Suprapubic skin (tissue), 4 donors: ENCODE measurements at regions not wholly inside any gene's neighbourhood (a gene's known extent, or its start where the extent isn't known, plus 50 kb on each side); places are given as distances from the start of the nearest gene placed in this dataset.
"Not testable (repeated sequence)": the region's sequence is repeated elsewhere in the genome, so short reads cannot be mapped to it uniquely, and the experiment has no call there.

ENCODE experiments used
- DNase-seq, 2 donors: peaks; one replicate each; pipeline ENCODE4 v3.0.0-alpha.2; 2019; ENCODE audit warnings: low spot score in 2 of 2
- H3K27ac ChIP-seq: fragments of 200-600 bp; sonication (generic); one replicate; pipeline ENCODE4 v1.5.1; 2019
- H3K27me3 ChIP-seq: fragments of 200-600 bp; sonication (generic); one replicate; pipeline ENCODE4 v1.5.1; 2019
- H3K36me3 ChIP-seq: fragments of 200-600 bp; sonication (generic); one replicate; pipeline ENCODE4 v1.5.1; 2019
- H3K4me1 ChIP-seq: fragments of 200-600 bp; sonication (generic); one replicate; pipeline ENCODE4 v1.5.1; 2019
- H3K4me3 ChIP-seq: fragments of 200-600 bp; sonication (generic); one replicate; pipeline ENCODE4 v1.5.1; 2019; ENCODE audit warnings: mild to moderate bottlenecking
- H3K9me3 ChIP-seq: fragments of 200-600 bp; sonication (generic); one replicate; pipeline ENCODE4 v1.5.1; 2019
- EP300 ChIP-seq: sonication (generic); formaldehyde crosslinking; IDR thresholded peaks from one replicate; pipeline ENCODE4 v1.6.1; 2017; ENCODE audit warnings: antibody characterized with exemption
- POLR2A ChIP-seq, 2 donors: fragments of 450-650 bp; IDR thresholded peaks; one replicate each; pipeline ENCODE4 v1.6.1; 2017; ENCODE audit warnings: antibody characterized with exemption in 2 of 2, mild to moderate bottlenecking in 2 of 2, moderate library complexity in 2 of 2
- POLR2AphosphoS5 ChIP-seq, 3 donors: sonication (generic); formaldehyde crosslinking; IDR thresholded peaks; one replicate each; pipeline ENCODE4 v1.6.1; 2017; ENCODE audit warnings: antibody characterized with exemption in 3 of 3
- WGBS: methylation state at CpG from one replicate; pipeline ENCODE4 v1.1.5; 2018; 5-methylcytosine and 5-hydroxymethylcytosine counted together
- TF ChIP-seq, protein P1 (sequence below), 2 donors: fragments of 200-600 bp in 1 of 2; fragments of 450-650 bp in 1 of 2; sonication (generic) in 1 of 2; IDR thresholded peaks; one replicate each; pipeline ENCODE4 v1.5.1; 2016 to 2019; ENCODE audit warnings: antibody characterized with exemption in 2 of 2, mild to moderate bottlenecking in 1 of 2, moderate library complexity in 1 of 2

DNA sequence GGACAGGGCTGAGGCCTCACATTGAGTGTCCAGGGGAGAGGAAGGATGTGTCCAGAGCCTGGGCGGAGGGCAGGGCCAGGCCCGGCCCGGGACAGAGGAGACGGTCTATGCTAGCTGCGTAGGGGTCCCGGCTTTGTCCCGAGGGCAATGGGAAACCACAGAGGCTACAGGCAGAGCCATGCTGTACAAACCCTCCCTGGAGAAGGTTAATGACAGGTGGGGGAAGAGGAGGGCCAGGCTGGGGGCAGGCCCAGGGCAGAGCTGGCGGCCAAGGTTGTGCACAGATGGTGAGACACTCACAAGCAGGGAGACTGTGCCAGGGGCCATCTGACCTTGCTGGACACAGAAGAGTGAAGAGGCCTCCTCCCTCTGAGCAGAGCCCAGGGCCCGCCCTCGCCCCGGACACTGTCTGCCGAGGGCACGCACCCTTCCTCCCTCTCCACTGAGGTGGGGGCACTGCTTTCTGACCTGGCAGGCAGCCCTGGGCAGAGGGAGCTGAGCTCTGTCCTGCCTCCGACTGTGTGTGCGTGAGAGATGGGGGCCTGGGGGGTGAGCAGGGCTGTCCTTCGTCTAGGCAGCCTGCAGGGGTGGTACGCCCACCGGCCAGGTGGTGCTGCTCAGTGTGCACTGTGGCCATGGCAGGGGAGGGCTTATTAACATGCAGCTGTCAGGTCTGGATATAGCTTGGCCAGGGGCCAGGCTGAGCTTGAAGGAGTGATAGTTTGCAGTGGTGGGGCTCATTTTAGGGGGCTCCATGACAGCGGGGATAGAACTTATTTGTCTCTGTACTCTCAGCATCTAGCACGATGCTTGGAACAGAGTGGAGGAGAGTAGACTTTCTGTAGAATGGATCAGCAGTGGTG, 75.7 kb upstream of the LRPAP1 start:
- Histone ChIP-seq H3K36me3 (no peaks in the 10 kb centered on the region), H3K27ac (no peak overlapping the region), H3K9me3 (no peaks in the 10 kb centered on the region), H3K27me3 (peaks cover 12% of the 10 kb centered on the region), H3K4me1 (no peaks in the 10 kb centered on the region), H3K4me3 (no peak overlapping the region)
- TF ChIP-seq EP300 (no peak), POLR2AphosphoS5 (IDR thresholded peaks at IDR 0.05) (no peak), POLR2A (IDR thresholded peaks at IDR 0.05) (no peak)
- TF ChIP-seq, protein P1, sequence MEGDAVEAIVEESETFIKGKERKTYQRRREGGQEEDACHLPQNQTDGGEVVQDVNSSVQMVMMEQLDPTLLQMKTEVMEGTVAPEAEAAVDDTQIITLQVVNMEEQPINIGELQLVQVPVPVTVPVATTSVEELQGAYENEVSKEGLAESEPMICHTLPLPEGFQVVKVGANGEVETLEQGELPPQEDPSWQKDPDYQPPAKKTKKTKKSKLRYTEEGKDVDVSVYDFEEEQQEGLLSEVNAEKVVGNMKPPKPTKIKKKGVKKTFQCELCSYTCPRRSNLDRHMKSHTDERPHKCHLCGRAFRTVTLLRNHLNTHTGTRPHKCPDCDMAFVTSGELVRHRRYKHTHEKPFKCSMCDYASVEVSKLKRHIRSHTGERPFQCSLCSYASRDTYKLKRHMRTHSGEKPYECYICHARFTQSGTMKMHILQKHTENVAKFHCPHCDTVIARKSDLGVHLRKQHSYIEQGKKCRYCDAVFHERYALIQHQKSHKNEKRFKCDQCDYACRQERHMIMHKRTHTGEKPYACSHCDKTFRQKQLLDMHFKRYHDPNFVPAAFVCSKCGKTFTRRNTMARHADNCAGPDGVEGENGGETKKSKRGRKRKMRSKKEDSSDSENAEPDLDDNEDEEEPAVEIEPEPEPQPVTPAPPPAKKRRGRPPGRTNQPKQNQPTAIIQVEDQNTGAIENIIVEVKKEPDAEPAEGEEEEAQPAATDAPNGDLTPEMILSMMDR (IDR thresholded peaks at IDR 0.05) = no peak
- DNase-seq = peak in 1 of 2 donors; percentile 50
- 39% methylated on average over 10 of the region's 20 CpGs for WGBS

DNA sequence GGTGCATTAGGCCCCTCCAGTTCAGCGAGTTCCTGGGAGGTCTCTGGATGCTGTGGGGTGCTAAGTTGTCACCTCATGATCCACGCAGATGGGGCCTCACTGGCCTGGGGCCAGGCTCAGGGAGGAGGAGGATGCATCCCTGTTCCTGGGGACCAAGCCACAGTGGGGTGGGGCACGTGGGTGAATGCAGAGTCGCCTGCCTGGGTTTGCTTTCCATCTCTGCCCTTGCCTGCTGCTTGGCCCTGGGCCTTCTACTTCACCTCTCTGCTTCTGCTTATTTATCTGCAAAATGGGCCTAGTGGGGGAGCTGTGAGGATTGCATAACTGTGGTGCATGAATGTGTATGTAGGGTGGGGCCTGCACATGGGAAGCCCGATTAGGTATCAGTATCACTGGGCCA, 74.6 kb upstream of the LRPAP1 start:
- H3K27ac ChIP-seq, H3K4me3 ChIP-seq, H3K9me3 ChIP-seq, H3K4me1 ChIP-seq, DNase-seq, H3K36me3 ChIP-seq: not testable (repeated sequence)
- H3K27me3 ChIP-seq = peaks cover 17% of the 10 kb centered on the region
- 50% methylated on average over 2 of the region's 5 CpGs for WGBS

DNA sequence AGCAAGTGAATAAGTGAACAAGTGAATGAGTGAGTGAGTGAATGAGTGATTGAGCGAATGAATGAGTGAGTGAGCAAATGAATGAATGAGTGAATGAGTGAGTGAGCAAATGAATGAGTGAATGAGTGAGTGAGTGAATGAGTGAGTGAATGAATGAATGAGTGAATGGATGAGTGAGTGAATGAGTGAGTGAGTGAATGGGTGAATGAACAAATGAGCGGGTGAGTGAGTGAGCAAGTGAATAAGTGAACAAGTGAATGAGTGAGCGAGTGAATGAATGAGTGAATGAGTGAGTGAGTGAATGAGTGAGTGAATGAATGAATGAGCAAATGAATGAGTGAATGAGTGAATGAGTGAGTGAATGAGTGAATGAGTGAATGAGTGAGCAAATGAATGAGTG, 74.0 kb upstream of the LRPAP1 start:
- H3K4me1 ChIP-seq, H3K4me3 ChIP-seq, DNase-seq, H3K36me3 ChIP-seq, H3K27ac ChIP-seq, H3K9me3 ChIP-seq: not testable (repeated sequence)
- 94% methylated on average over 3 of the region's 3 CpGs for WGBS
- H3K27me3 ChIP-seq = peaks cover 16% of the 10 kb centered on the region

DNA sequence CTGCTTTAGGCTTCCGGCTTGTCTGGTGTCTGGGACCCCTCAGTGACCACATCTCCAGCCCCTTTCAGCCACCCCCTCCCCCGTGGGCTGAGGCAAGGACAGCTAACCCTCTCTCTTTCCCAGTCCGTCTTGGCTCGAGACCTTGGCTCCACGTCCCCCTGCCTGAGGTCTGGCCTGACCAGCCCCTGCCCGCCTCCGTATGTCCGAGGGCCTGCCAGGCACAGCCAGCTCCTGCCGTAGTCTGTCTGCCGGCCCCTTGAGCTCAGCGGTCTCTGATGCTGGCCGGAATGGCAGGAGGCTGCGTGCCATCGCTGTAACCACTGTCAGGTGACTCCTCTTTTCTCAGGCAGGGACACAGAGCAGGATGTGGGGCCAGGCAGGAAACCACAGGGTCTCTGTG, 73.3 kb upstream of the LRPAP1 start:
- no peak overlapping the region for H3K27ac ChIP-seq
- no peaks in the 10 kb centered on the region for H3K9me3 ChIP-seq
- H3K4me1 ChIP-seq = no peaks in the 10 kb centered on the region
- TF ChIP-seq, protein P1 (IDR thresholded peaks at IDR 0.05) = no peak
- no peak for TF ChIP-seq POLR2A (IDR thresholded peaks at IDR 0.05)
- TF ChIP-seq EP300 = no peak
- TF ChIP-seq POLR2AphosphoS5 (IDR thresholded peaks at IDR 0.05) = no peak
- peak in 1 of 2 donors; percentile 37 for DNase-seq
- WGBS = 87% methylated on average over 4 of the region's 14 CpGs
- H3K36me3 ChIP-seq = no peaks in the 10 kb centered on the region
- peaks cover 16% of the 10 kb centered on the region for H3K27me3 ChIP-seq
- no peak overlapping the region for H3K4me3 ChIP-seq

DNA sequence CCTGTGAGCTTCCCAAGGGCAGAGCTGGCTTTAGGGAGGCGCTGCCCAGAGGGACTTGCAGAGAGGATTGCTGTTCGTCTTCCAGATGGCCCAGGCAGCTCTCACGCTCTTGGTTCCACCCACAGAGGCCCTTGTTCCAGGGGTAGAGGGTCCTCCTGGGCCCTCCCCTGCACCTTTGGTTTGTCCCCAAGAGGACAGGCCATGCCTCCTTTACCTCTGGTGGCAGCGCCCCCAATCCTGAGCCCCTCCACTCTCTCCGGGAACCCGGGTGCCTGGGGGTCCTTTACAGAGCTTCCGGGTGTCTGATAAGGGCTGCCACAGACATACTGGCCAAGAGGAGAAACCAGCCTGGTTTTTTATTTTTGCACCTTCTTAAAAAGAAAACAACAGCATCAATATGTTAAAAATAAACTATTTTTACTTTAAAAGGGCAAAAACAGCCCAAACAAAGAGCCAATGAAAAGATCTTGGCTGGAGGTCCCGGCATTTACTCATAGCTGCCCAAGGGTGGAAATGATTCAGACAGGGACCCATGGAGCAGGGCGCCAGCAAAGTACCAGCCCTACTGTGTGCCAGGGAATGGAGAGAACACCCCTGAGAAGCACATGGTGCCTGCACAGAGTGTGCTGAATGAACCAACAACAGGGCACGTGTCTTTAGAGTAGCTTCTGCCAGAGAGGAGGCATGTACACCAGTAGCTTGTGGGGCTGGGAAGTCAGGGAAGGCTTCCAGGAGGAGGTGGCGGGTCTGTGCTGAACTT, 70.8 kb upstream of the LRPAP1 start:
- H3K36me3 ChIP-seq, H3K4me3 ChIP-seq, DNase-seq, H3K9me3 ChIP-seq, H3K27ac ChIP-seq, H3K4me1 ChIP-seq: not testable (repeated sequence)
- H3K27me3 ChIP-seq = peaks cover 16% of the 10 kb centered on the region
- WGBS = 57% methylated on average over 11 of the region's 11 CpGs

DNA sequence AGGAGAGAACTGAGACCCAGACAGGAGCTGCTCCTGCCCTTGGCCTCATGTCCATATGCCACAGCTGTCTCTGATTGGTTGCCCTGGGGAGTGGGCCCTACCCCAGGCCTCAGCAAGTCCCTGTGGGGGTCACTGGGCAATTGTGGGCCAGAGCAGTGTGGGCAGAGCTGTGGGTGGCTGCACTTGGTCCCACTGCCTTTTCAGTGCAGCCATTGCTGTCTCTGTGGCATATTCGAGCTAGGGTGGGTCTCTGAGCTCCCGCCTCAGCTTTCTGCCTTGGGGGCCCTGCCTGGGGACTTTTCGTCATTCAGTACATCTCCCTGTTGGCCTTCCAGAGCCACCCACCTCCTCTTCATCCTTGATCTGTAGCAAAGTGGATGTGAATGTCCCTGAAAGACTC, 69.8 kb upstream of the LRPAP1 start:
- TF ChIP-seq, protein P1 (IDR thresholded peaks at IDR 0.05) = no peak
- no peak for TF ChIP-seq POLR2A (IDR thresholded peaks at IDR 0.05)
- no peak for TF ChIP-seq EP300
- TF ChIP-seq POLR2AphosphoS5 (IDR thresholded peaks at IDR 0.05) = no peak
- DNase-seq = peak in 1 of 2 donors; percentile 35

DNA sequence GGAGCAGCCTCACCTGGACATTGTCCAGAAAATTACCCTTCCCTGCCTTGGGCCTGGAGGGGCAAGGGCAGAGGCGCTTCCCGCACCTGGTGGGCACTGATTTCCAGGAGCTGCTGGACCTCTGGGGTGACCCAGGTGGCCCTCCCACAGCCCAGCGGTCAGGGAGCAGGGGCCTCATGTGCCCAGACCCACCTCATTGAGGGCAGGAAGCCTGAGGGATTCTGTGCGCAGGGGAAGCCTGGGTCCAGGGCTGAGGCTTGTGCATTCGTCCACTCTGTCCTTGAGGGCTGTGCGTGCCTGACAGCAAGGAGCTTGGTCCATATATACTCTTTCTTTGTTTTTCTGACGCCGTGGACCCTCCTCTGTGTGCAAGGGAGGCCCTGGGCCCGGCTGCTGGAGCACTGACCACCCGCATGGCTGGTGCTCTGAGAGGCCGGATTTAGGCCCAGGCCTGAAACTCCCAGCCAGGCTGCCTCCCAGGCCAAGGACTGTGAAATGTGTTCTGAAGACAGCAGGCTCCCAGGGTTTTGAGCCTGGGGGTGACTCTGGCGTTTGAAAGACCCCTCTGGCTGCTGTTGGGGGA, 69.0 kb upstream of the LRPAP1 start:
- DNase-seq, H3K9me3 ChIP-seq, H3K36me3 ChIP-seq, H3K4me3 ChIP-seq, H3K4me1 ChIP-seq, H3K27ac ChIP-seq: not testable (repeated sequence)
- 81% methylated on average over 12 of the region's 12 CpGs for WGBS
- peaks cover 21% of the 10 kb centered on the region for H3K27me3 ChIP-seq

More for the DNA sequence above, 69.8 kb upstream of the LRPAP1 start:
- H3K36me3 ChIP-seq = no peaks in the 10 kb centered on the region
- no peaks in the 10 kb centered on the region for H3K4me1 ChIP-seq
- H3K27ac ChIP-seq = no peak overlapping the region
- peaks cover 16% of the 10 kb centered on the region for H3K27me3 ChIP-seq
- H3K4me3 ChIP-seq = no peak overlapping the region
- H3K9me3 ChIP-seq = no peaks in the 10 kb centered on the region
- WGBS = 90% methylated on average over 2 of the region's 3 CpGs
